ENCODE measurements at regions not wholly inside any gene's neighbourhood (a gene's known extent, or its start where the extent isn't known, plus 50 kb on each side); places are given as distances from the start of the nearest gene placed in this dataset.

DNA sequence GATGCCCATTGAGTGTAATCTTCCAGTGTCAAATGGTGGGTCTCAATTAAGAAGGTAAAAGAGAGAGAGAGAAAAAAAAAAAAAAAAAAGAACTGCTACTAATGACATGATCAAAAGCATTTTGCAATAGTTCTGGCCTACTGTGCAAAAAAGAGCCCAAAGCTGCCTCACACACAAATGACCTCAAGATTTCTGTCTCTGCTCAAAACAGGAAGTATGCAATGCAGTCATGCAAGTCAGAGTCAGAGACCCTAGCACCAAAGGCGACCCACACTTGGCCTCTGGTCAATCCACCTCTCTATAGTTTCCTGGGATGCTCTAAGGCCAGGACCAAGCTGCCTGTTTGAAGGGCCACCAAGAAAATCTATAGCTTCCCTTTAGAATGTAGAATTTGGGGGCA is 323.5 kb downstream of the VPS13C start:
- no peak for DNase-seq

DNA sequence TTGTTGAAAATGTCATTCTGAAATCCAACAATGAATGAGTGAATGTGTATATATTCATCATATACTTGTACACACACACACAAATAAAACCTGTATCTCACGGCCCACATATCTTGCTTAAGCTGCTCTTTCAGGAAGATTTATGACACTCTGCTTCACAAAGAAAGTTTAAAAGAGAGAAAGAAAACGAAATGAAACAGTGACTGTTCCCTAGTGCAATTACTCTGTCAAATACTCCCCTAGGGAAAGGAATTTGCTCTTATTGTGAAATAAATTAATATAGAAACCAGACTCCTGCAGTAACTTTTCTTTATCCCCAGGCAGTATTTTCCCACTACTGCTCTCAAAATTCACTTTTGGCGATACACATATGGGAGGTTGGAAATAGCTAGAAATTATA is 329.1 kb downstream of the VPS13C start:
- DNase-seq = no peak

DNA sequence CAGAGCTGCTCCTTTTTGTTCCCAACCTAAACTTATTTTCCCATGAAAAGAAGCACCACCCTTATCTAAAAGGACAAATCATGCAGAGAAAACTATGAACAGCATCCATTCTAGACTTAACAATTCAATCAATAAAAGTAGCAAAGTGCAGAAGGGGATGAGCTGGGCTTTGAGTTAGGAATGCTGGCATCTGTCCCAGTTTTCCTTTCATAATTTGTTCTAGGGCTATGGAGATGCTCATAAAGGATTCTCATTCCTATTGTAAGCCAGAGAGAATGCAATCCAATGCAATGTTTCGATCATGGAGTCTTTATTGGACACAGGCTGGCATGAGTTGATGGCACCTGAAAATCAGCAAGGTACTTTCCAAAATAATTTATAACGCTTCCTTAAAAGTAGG is 330.6 kb downstream of the VPS13C start:
- no peak for DNase-seq

DNA sequence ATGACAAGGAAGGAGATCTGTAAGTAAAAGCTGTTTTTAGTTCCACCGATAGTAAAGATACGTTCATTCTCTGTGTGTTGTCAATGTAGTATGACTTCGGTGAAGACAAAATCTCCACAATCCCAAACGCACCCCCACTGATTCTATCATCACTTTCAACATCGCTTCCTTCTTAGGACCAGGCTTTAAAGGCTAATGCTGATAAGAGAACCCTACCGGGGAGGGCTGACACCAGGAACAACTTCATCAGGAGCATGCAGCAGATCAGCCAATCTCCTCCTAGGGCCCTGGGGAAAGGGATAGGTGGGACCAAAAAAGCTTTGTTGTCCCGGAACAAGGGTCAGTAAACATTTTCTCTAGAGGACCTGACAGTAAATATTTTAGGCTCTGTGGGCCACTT is 334.1 kb downstream of the VPS13C start:
- no peak for DNase-seq

DNA sequence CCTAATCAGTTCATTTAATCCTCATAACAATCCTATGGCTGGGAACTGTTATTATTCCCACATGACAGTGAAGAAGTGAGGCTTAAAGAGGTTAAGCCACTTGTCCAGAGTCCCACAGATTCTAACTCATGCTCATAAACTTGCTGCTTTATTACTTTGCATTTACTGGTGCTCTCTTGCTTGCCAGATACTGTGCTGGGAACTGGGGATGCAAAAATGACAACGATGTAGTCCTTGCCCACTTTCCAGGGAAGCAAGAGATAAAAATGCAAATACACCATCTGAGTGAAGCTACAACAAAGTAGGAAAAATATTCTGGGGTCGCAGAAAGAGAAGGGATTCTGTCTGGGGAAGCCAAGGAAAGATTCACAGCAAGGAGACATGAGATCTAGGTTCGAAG is 335.0 kb downstream of the VPS13C start:
- DNase-seq = no peak

DNA sequence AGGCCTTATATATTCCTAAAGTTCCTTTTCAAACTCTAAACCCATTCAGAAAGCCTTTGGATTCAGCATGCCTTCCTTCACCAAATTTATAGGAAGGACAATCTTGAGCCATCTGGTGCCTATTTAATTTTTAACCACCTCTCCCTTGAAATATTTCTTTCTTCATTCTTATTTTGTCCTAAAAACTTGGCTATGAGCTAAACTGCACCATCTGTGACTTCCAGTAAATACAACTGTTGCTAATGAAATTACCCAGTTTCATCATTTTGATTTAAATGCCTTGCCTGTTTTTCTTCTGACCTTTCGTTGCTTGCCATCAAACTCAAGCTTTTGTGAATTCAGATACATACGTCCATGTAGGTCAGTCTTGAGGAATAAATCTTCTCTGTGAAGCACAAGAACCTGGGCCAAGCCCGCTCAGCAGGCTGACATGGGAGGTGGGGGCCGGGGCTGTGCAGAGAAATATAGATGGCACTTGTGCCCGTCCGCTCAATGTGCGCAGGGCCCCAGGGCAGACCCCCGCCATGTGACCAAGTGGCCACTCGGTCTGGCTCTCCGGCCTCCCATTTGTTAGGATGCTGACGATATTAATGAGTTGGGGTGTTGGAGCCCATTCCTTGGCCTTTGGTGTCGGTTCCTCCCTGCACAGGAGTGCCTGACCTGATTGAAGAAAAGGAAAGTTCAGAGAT is 335.9 kb downstream of the VPS13C start:
- no peak for DNase-seq

DNA sequence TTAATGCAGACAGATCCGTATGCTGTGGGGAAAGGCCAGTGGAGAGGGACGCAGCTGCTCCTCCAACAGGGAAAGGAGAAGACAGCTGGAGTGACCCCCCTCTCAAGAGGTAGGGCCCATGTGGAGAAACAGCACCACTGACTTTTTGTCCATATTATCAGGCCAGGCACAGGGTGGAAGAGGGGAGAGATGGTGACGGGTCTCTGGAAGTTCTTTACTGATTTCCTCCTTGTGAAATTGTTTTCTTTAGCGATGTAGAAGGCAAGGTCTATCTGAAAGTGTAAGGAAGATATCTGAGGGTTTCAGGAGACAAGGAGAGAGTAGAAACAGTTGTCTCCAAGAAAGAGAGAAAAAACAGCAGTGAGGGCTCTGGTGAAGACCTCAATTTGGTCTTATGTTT is 338.8 kb downstream of the VPS13C start:
- no peak for DNase-seq

DNA sequence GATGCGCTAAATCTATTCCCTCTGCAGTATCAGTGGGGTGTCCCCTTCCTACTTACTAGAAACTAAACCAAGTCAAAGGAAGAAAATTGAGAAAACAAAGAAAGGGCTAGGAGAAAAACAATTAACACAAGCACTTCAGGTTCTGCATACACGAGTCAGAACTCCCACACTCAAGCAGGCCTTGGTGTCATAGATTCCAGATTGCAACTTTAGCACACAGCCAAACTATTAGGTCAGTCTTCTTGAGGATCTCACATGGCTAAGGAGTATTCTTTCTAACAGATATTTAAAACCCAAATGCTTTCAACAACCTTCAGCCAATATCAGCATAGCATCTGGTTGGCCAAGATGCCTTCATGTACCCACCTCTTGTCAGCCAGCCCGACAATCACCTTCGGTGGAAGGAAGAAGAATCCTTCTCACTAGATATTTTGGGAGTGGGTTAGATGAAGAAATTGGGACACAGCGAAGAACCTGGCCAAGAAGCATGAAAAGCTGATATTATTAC is 340.0 kb downstream of the VPS13C start:
- DNase-seq = no peak

DNA sequence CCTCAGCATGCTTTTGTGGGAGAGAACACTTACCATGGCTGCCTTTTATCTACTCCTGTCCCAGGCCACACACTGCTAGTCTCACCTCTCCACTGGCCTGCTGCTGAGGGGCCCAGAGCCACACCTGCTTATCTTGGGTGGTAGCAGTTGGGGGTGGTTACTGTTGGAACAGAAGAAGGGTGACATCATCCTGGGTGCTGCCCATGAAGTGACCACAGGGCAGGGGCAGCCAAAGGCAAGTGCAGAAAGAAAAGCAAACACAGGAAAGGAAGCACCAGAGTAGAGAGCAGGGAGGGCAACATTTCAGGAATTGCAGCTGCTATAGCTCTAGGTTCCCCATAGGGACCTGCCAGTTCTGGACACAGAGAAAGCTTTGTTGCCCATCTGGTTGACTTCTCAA is 345.2 kb downstream of the VPS13C start:
- DNase-seq = no peak

DNA sequence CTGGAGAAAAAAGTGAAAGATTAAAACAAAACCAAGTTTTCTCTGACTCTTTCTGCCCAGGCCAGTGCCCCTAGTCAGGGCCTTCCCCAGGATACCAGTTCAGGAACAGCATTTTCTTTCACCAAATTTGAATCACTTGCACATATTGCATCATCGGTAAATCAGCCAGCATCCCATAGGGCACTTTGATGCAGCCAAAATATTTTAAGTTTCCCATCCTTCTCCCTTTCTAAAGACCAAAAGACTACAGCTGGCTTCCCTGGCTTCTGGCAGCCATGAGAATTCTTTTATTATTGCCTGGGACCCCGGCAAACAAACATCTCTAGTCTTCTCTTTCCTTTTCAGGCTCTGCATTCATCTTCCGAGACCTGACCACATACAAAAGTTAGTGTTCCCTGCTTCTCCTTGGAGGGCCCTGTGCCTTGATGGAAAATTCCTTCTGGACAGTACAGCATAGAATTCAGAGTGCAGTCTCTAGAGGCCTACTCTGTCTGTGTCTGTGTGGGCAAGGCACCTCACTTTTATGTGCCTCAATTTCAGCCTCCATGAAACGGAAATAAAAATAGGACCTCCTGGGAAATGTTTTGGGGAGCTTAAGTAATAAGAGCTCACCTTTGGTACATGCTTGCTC is 348.0 kb downstream of the VPS13C start:
- DNase-seq = no peak

DNA sequence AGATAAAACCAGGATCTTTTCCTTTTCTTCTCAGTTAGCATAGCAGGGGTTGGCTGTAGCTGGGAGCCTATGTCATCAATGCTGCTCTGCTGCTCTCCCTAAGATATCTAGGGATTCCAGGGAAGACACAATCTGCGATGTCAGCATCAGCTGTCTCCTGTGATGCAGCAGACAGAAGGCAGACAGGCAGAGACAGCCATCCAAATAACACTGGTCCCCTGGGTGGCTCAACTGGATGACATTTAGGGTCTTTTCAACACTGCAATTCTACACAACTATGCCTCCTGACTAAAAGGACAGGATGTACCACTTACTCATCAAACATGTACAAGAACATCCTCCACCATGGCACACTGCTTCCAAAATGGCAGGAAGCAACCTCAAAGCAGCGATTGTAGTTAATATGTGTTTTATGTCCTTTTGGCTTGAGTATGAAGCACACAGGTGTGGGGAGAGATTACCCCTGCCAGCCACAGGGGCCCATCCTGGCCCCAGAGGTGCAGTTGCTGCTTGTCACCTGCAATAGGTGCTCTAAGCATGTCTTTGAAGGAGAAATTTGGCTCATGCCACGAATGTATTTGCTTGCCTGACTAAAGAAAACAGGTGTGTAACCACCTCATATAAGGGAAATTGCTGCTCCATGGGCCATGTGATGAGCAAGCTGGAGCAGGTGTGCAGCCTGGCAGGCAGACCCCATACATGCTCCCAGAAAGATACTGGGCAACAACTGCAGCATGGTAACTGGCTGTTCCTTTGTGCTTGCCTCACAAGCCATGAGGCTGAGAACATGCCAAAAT is 357.8 kb downstream of the VPS13C start:
- no peak for DNase-seq

DNA sequence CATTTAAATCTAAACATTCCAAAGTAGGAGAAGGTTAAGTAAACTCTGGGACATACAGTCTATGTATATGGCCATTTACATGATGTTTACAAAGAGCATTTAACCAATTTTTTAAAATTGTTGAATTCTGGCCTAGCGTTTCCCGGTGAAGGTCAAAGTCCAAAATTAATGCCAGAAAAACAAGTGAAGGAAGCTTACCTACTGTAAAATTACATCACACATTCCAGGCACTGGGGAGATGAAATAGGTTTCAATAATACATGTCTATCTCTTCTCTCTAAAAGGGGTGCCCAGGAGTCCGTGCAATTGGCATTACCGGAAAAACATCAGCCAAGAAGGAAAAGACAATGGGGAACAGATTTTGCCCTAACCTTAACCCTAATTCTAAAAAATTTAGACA is 358.8 kb downstream of the VPS13C start:
- DNase-seq = no peak

DNA sequence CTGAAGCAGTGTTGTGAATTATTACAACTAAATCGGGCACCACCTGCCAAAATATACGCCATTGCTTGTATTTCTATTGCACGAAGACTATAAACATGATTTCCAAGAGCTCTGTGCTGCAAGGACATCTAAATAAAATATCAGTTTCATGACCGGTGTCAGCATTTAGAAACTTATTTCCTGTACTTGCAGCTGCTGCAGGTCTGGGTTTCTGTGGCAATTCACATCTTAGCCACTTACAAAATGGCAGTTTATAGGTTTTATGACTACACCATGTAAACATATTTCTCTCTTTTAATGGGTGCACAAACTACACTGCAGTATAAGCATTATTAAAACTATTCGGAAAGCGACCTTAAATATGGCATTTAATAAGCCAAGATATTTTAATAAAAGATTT is 359.4 kb downstream of the VPS13C start:
- no peak for DNase-seq

DNA sequence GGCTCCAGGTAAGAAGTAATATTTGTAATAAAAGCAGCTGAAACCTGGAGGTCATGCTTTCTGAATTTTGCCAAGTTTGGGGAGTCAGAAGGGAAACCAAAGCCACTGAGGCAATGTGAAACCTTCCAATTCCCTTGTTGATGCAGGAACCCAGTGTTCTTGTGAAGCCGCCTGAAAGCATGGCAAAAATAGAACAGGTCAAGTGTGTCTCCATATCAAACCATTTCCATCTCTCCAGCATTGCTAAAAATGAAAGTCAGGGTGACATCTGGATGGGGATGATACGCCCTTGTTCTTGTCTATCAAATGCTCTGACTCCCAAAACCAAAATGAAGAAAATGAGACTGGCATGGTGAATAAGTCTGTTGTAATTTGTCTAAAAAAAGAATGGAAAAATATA is 362.5 kb downstream of the VPS13C start:
- no peak for DNase-seq

DNA sequence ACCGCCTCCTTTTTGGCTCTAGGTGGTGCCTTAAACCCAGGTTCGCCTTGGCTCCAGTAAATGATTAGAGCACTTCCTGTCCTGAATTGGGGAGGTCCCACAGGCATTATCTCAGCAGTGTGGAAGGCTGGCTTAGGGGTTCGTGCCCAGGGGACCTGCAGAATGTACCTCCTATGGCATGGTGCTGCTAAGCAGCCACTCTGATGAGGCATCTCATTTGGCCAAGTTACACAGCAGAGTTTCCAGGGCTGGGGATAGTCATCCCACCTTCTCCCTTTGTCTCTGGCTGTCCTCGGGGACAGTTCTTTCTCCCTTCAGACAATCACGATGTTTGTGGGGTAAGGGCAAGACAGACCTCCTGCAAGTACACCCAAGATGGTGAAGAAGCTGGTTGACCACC is 371.2 kb downstream of the VPS13C start:
- DNase-seq = no peak

DNA sequence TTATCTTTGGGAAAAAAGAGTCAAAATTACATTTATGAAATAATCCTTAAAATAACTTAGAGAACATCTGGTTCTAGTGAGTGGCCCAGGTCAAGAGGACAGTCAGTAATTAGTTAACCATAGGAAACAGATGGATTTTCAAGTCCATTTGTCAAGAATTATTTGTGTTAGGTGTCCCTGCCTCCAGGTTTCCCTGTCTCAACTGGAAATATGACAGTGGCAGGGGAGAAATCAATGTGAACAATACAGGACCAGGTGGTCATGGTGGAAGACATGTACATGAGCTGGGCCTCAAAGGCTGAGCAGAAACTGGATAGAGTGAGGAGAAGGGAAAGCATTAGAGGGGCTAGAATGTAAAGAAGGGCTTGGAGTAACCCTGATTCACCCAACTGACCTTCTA is 372.6 kb downstream of the VPS13C start:
- DNase-seq = no peak

DNA sequence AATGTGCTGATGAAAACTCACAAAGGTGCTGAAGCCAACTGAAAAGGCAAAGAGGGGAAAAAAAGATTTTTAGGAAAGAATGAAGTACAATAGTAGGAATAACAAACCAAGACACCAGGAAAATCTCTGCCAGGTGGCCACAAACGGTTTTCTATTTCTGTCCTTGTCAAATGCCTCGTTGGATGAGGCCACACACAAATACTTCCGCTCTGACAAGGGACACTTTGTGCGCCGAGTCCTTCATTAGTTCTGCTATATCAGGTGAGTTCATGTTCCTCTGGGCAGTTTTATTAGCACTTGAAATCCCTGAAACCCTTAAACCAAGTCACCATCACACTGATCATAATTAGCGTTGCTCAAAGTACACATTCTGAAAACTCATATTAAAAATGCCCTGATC is 373.1 kb downstream of the VPS13C start:
- no peak for DNase-seq

DNA sequence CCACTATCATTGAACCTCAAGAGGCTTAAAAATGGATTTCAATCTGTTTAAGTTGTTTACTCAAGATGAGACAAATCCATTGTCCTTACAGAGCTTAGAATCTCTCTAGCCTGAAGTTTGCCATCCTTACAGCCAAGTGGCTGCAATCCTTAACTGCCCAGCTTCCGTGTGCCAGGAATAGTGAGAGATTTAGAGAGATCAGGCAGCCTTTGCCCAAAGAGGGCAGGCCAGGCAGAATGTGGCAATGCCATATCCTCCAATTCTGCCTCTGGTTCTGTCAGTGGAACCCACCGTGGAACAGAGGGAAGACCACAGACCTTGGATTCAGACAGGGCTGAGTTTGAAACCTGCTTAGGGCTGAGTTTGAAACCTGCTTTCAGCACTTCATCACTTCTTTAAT is 374.3 kb downstream of the VPS13C start:
- no peak for DNase-seq

DNA sequence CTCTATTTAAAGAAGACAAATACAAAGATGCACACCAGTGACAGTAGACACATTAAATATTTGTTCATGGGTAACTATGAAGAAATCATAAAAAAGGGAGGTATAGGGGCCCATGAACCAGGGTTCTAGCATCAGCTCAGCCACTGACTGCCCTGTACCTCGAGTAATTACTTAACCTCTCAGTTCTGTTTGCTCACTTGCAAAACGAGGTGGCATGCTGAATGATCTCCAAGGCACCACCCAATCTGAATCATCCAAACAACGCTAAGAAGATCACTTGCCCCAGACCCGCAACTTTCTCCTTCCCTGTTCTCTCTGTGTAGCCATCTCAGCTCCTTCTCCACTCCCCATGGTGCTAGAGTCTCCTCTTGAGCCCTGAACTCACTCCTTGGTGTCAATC is 374.7 kb downstream of the VPS13C start:
- no peak for DNase-seq

DNA sequence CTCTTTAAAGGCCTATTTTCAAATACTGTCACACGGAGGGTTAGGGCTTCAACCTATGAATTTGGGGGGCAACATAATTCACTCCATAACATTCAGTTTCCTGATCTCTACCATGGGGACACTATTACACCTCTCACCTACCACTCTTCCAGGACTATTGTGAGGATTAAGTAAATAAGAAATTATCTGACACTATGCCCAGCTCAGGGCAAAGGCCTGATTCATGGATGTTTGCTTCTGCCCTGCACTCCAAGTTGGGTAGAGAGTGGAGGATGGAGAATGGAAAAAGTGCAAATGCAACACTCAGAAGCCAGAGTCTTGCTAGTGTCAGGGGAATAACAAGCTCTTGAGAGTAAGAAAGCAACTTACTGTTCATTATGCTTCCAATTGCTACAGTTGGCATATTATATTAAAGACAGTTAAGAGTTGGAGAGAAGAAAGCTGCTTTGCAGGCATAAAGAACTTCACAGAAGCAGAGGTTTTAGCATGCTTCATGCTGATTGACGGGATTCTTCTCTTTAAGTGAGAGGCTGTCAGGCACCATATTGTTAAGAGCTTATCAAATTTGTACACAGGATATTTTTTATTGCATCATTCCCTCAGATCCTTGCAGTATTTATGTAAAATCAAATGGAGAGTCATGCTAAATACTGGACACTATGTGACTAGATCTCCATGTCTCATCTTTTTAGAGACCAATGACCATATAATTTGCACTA is 375.3 kb downstream of the VPS13C start:
- DNase-seq = no peak

DNA sequence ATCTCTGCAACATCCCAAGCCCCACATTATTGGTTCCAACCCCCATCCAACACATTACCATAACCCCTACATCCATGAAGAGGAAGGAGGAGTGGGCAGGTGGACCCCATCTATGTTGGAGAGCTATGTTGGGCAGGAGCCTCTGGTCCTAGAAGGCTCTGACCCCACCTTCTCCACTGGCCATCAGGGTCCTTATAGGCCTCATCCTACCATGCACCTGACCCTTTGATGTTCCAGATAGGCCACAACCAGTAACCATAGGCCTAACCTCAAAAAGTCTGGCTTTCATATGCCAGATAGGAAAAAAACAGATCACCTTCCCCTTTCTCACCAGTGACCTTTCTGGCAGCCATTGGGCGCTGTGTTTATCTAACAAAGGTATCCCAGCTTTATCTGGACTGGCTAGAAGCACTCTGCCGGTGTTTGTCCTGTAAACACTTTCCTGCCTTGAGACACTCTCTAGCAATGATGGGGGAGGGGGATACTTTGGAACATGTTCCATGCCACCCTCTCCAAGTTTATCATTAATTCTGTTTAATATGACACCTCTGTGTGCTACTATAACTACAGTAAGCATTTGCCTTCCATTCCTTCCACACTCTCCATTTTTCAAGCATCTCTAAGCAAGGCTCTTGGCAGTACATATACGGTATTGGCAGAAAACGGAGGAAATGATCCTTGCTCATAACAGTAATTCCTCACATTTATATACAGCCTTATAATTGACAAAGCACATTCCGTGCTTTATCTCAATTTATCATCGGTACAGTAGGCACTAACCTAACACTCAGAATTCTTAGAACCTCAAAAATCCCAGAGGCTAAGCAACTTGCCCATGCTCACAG is 377.1 kb downstream of the VPS13C start:
- no peak for DNase-seq

DNA sequence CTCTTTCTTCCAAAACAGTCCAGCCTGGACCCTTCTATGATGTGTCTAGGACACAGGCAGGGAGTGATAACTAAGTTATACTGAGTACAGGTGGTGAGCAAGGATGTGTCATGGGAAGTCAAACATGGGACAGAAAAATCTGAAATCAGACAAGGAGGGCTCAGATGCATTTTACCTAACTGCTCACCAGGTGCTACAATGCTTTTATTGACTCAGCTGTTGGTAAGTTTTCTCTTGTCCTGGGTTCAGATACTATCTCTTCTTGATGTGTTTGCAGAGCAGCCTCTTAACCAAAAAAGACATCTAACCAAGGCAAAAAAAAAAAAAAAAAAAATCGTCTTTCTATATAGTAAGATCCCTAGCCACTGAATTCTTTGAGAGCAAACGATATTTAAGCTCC is 378.6 kb downstream of the VPS13C start:
- DNase-seq = no peak

DNA sequence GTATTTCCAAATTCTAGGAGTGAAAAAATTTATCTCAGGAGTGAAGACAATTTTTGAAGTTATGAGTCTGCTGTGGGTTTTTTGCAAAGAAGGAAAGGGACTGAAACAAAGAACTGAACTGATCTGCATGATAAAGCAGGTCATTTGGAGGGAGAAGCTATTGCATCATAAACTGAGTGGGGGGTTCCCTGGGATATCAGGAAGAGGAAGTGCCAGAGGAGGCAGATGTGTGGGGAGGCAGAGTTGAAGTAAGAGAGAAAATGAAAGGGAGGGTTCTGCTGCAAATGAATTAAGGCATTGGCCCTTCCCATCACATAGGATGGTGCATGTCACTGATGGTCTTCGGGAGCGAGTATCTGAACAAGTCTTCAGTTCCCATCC is 379.2 kb downstream of the VPS13C start:
- no peak for DNase-seq
